Ovary (tissue), 7 donors: ENCODE measurements at regions not wholly inside any gene's neighbourhood (a gene's known extent, or its start where the extent isn't known, plus 50 kb on each side); places are given as distances from the start of the nearest gene placed in this dataset.

Experiments used
- DNase-seq, 5 donors: peaks; one replicate each; pipeline ENCODE4 v3.0.0-alpha.2; 2019 to 2020
- H3K27ac ChIP-seq, 2 donors: fragments of 200-600 bp; one replicate each; pipeline versions ENCODE4 v1.5.1 to v1.8.0; 2019 to 2022
- H3K27me3 ChIP-seq: fragments of 200-600 bp; one replicate; pipeline ENCODE4 v1.8.0; 2022
- H3K36me3 ChIP-seq: fragments of 200-600 bp; sonication (generic); one replicate; pipeline ENCODE4 v1.5.1; 2019
- H3K4me1 ChIP-seq: one replicate; pipeline ENCODE4 v1.8.1; 2013; ENCODE audit warnings: mild to moderate bottlenecking, moderate library complexity; ENCODE audit not compliant: insufficient read depth
- H3K4me3 ChIP-seq: fragments of 200-600 bp; sonication (generic); one replicate; pipeline ENCODE4 v1.5.1; 2017
- H3K9me3 ChIP-seq, 2 donors: fragments of 200-600 bp in 1 of 2; sonication (generic) in 1 of 2; one replicate each; pipeline versions ENCODE4 v1.5.1 to v1.8.1; 2013 to 2019; ENCODE audit warnings: mild to moderate bottlenecking in 1 of 2, moderate library complexity in 1 of 2
- CTCF ChIP-seq, 3 donors: fragments of 450-650 bp in 2 of 3; fragments of 200-600 bp in 1 of 3; IDR thresholded peaks; one replicate each; pipeline versions ENCODE4 v1.5.1 to v1.8.0; 2016 to 2022; ENCODE audit warnings: antibody characterized with exemption in 3 of 3, mild to moderate bottlenecking in 1 of 3
- EP300 ChIP-seq: sonication (generic); formaldehyde crosslinking; IDR thresholded peaks from one replicate; pipeline ENCODE4 v1.6.1; 2017; ENCODE audit warnings: antibody characterized with exemption
- POLR2A ChIP-seq: fragments of 450-650 bp; IDR thresholded peaks from one replicate; pipeline ENCODE4 v1.6.1; 2017; ENCODE audit warnings: antibody characterized with exemption, mild to moderate bottlenecking, moderate library complexity
- WGBS, 3 donors: extraction: QIAGEN DNeasy Blood & Tissue Kit in 1 of 3; methylation state at CpG; one replicate each; pipeline versions ENCODE4 v1.1.5 to v1.1.7; 2013 to 2017; 5-methylcytosine and 5-hydroxymethylcytosine counted together
- intact Hi-C, 4 donors: fragments of 100-400 bp; cut with DNase I; formaldehyde crosslinking; loops; one replicate each; pipeline versions ENCODE4 v1.11.0 to v1.15.1; 2022 to 2023
- donor health status: DM: no; HTN: no; CAD: no; lungs with moderate emphysema.
- donor health status: DM: no; HTN: no; CAD: no.
- donor health status: Bipolar disorder and iron deficiency.
- donor health status: DM: no; HTN: no; CAD: no.
- donor health status: DM: yes; HTN: yes; CAD: no.

- Histone ChIP-seq H3K4me1 (no peaks in the 10 kb centered on the region), H3K4me3 (no peak overlapping the region), H3K27ac (no peak overlapping the region), H3K9me3 (no peaks in the 10 kb centered on the region), H3K36me3 (no peaks in the 10 kb centered on the region), H3K27me3 (no peaks in the 10 kb centered on the region)
- DNase-seq = no peak
- TF ChIP-seq POLR2A (no peak), CTCF (IDR thresholded peaks at IDR 0.05) (no peak), EP300 (no peak)
- 87 to 93% (median 89%) methylated on average over 6 of the region's 6 CpGs for WGBS, 3 donors
- intact Hi-C loops = no loop called here
Measured at GRCh38 chr1:87765057-87765680, 436.5 kb downstream of the LMO4 start.

- DNase-seq = no peak
- no peaks in the 10 kb centered on the region for H3K36me3 ChIP-seq
- no peaks in the 10 kb centered on the region for H3K4me1 ChIP-seq
- intact Hi-C loops = no loop called here
- H3K4me3 ChIP-seq = no peak overlapping the region
- H3K9me3 ChIP-seq = no peaks in the 10 kb centered on the region
- H3K27me3 ChIP-seq = no peaks in the 10 kb centered on the region
- TF ChIP-seq POLR2A (no peak), CTCF (IDR thresholded peaks at IDR 0.05) (no peak), EP300 (no peak)
- WGBS, 3 donors = 65 to 84% (median 68%) methylated on average over 1 of the region's 1 CpG
- H3K27ac ChIP-seq = no peak overlapping the region
Measured at GRCh38 chr1:87765681-87766070, 437.0 kb downstream of the LMO4 start.

GRCh38 chr1:87766737-87767136 is 438.1 kb downstream of the LMO4 start:
- TF ChIP-seq POLR2A = no peak
- no peak for TF ChIP-seq EP300
- TF ChIP-seq CTCF (IDR thresholded peaks at IDR 0.05) = no peak
- Histone ChIP-seq H3K27ac (no peak overlapping the region), H3K27me3 (no peaks in the 10 kb centered on the region), H3K9me3 (no peaks in the 10 kb centered on the region), H3K4me3 (no peak overlapping the region), H3K4me1 (no peaks in the 10 kb centered on the region), H3K36me3 (no peaks in the 10 kb centered on the region)
- WGBS, 3 donors = 88 to 98% (median 91%) methylated on average over 1 of the region's 1 CpG
- no peak for DNase-seq
- intact Hi-C loops = no loop called here

- Histone ChIP-seq H3K27me3 (no peaks in the 10 kb centered on the region), H3K4me3 (no peak overlapping the region), H3K36me3 (no peaks in the 10 kb centered on the region), H3K27ac (no peak overlapping the region), H3K4me1 (no peaks in the 10 kb centered on the region), H3K9me3 (no peaks in the 10 kb centered on the region)
- 87 to 92% (median 89%) methylated on average over 3 of the region's 3 CpGs for WGBS, 3 donors
- intact Hi-C loops = no loop called here
- no peak for DNase-seq
- TF ChIP-seq POLR2A (no peak), EP300 (no peak), CTCF (IDR thresholded peaks at IDR 0.05) (no peak)
Measured at GRCh38 chr1:87778896-87779295, 450.2 kb downstream of the LMO4 start.
